ENCODE measurements at regions not wholly inside any gene's neighbourhood (a gene's known extent, or its start where the extent isn't known, plus 50 kb on each side); places are given as distances from the start of the nearest gene placed in this dataset.

- no peak for DNase-seq
Measured at GRCh38 chr13:74706801-74707200, 572.6 kb upstream of the KLF12 start.

GRCh38 chr13:74705438-74705837 lies 571.2 kb upstream of the KLF12 start:
- DNase-seq = no peak

- DNase-seq = no peak
Measured at GRCh38 chr13:74703855-74704387, 569.7 kb upstream of the KLF12 start.

- no peak for DNase-seq
Measured at GRCh38 chr13:74696148-74696922, 562.1 kb upstream of the KLF12 start.

- DNase-seq = no peak
Measured at GRCh38 chr13:74695021-74695800, 561.0 kb upstream of the KLF12 start.

- DNase-seq = no peak
Measured at GRCh38 chr13:74687442-74688182, 553.4 kb upstream of the KLF12 start.

- no peak for DNase-seq
Measured at GRCh38 chr13:74683411-74683810, 549.2 kb upstream of the KLF12 start.

- DNase-seq = no peak
Measured at GRCh38 chr13:74682746-74683145, 548.5 kb upstream of the KLF12 start.

- DNase-seq = no peak
Measured at GRCh38 chr13:74681891-74682290, 547.7 kb upstream of the KLF12 start.

- no peak for DNase-seq
Measured at GRCh38 chr13:74678308-74678965, 544.2 kb upstream of the KLF12 start.

GRCh38 chr13:74675972-74676371 lies 541.8 kb upstream of the KLF12 start:
- no peak for DNase-seq

GRCh38 chr13:74675182-74675581 lies 541.0 kb upstream of the KLF12 start:
- DNase-seq = no peak

- DNase-seq = no peak
Measured at GRCh38 chr13:74674720-74675119, 540.5 kb upstream of the KLF12 start.

- no peak for DNase-seq
Measured at GRCh38 chr13:74669149-74669548, 534.9 kb upstream of the KLF12 start.

- DNase-seq = no peak
Measured at GRCh38 chr13:74667656-74668203, 533.5 kb upstream of the KLF12 start.

GRCh38 chr13:74662905-74663304 lies 528.7 kb upstream of the KLF12 start:
- no peak for DNase-seq

- no peak for DNase-seq
Measured at GRCh38 chr13:74661851-74662250, 527.6 kb upstream of the KLF12 start.

- no peak for DNase-seq
Measured at GRCh38 chr13:74657765-74658164, 523.6 kb upstream of the KLF12 start.

GRCh38 chr13:74651121-74651520 lies 516.9 kb upstream of the KLF12 start:
- no peak for DNase-seq

GRCh38 chr13:74647991-74648390 lies 513.8 kb upstream of the KLF12 start:
- DNase-seq = no peak

- no peak for DNase-seq
Measured at GRCh38 chr13:74647211-74647610, 513.0 kb upstream of the KLF12 start.

GRCh38 chr13:74646091-74646490 lies 511.9 kb upstream of the KLF12 start:
- DNase-seq = no peak

GRCh38 chr13:74645586-74645985 lies 511.4 kb upstream of the KLF12 start:
- no peak for DNase-seq

Data from COR-L47 (cell line).